CD14-positive monocyte (primary cell): ENCODE measurements at regions not wholly inside any gene's neighbourhood (a gene's known extent, or its start where the extent isn't known, plus 50 kb on each side); places are given as distances from the start of the nearest gene placed in this dataset.

ENCODE experiments used
- DNase-seq, 3 donors: peaks; one replicate each; pipeline ENCODE4 v3.0.0-alpha.2; 2011 to 2022
- H2AFZ ChIP-seq: 2 replicates; pipeline ENCODE4 v1.6.0; 2012; ENCODE audit warnings: mild to moderate bottlenecking, low read depth, low read length, inconsistent platforms; ENCODE audit not compliant: insufficient read depth, poor library complexity, severe bottlenecking
- H3K27ac ChIP-seq, 2 donors: 1 replicate in 1 of 2; 2 replicates in 1 of 2; pipeline ENCODE4 v1.5.1; 2012 to 2013; ENCODE audit warnings: low read length in 2 of 2, control low read depth in 1 of 2, inconsistent platforms in 1 of 2, low read depth in 1 of 2, mild to moderate bottlenecking in 1 of 2
- H3K27me3 ChIP-seq, 2 donors: one replicate each; pipeline versions ENCODE4 v1.6.0 to v1.6.1; 2011 to 2013; ENCODE audit warnings: low read length in 2 of 2; ENCODE audit not compliant: control insufficient read depth in 2 of 2, insufficient read depth in 2 of 2
- H3K36me3 ChIP-seq, 2 donors: replicated peaks in 1 of 2; 1 replicate in 1 of 2; 2 replicates in 1 of 2; pipeline versions ENCODE4 v1.5.1 to v1.6.1; 2012 to 2013; ENCODE audit warnings: low read length in 2 of 2, control low read depth in 1 of 2, inconsistent platforms in 1 of 2, mild to moderate bottlenecking in 1 of 2; ENCODE audit not compliant: insufficient read depth in 2 of 2, control insufficient read depth in 1 of 2
- H3K4me1 ChIP-seq, 2 donors: 1 replicate in 1 of 2; 2 replicates in 1 of 2; pipeline versions ENCODE4 v1.5.1 to v1.6.1; 2012 to 2013; ENCODE audit warnings: low read length in 2 of 2, control low read depth in 1 of 2, inconsistent platforms in 1 of 2, mild to moderate bottlenecking in 1 of 2, moderate library complexity in 1 of 2; ENCODE audit not compliant: insufficient read depth in 2 of 2, control insufficient read depth in 1 of 2
- H3K4me2 ChIP-seq: replicated peaks from 2 replicates; pipeline ENCODE3; 2012; ENCODE audit warnings: low read length, moderate library complexity, mild to moderate bottlenecking; ENCODE audit not compliant: poor library complexity, severe bottlenecking; ENCODE audit errors: extremely low read depth
- H3K4me3 ChIP-seq, 3 experiments: fragments of 200-600 bp in 1 of 3; sonication (generic) in 1 of 3; replicated peaks in 1 of 3; 1 replicate in 2 of 3; 2 replicates in 1 of 3; pipeline ENCODE4 v1.5.1; 2011 to 2013; ENCODE audit warnings: low read length in 3 of 3, mild to moderate bottlenecking in 3 of 3, control low read depth in 2 of 3, low read depth in 2 of 3, inconsistent platforms in 1 of 3, moderate library complexity in 1 of 3
- H3K79me2 ChIP-seq: 2 replicates; pipeline ENCODE4 v1.6.0; 2012; ENCODE audit warnings: mild to moderate bottlenecking, control low read depth, inconsistent platforms, low read length, moderate library complexity; ENCODE audit not compliant: insufficient read depth
- H3K9ac ChIP-seq: 2 replicates; pipeline ENCODE4 v1.6.0; 2017; ENCODE audit warnings: low read length, mild to moderate bottlenecking; ENCODE audit not compliant: insufficient read depth, poor library complexity, severe bottlenecking
- H3K9me3 ChIP-seq, 2 donors: replicated peaks in 1 of 2; 1 replicate in 1 of 2; 2 replicates in 1 of 2; pipeline versions ENCODE4 v1.5.1 to v1.6.1; 2012 to 2013; ENCODE audit warnings: low read length in 2 of 2, control low read depth in 1 of 2; ENCODE audit not compliant: control insufficient read depth in 1 of 2, insufficient read depth in 1 of 2
- H4K20me1 ChIP-seq: 2 replicates; pipeline ENCODE4 v1.6.0; 2012; ENCODE audit warnings: mild to moderate bottlenecking, low read length, control low read depth, moderate library complexity; ENCODE audit not compliant: insufficient read depth
- H3K27ac Mint-ChIP-seq, 7 donors: one replicate each; pipeline ENCODE4 v1.8.0; 2020; ENCODE audit warnings: mild to moderate bottlenecking in 7 of 7, mixed read lengths in 7 of 7, moderate library complexity in 6 of 7, inconsistent platforms in 2 of 7
- H3K27me3 Mint-ChIP-seq, 3 donors: one replicate each; pipeline ENCODE4 v1.8.0; 2021 to 2022; ENCODE audit warnings: low read depth in 3 of 3, mild to moderate bottlenecking in 3 of 3, mixed read lengths in 3 of 3, moderate library complexity in 3 of 3, inconsistent platforms in 1 of 3
- H3K36me3 Mint-ChIP-seq, 2 donors: one replicate each; pipeline ENCODE4 v1.8.0; 2020; ENCODE audit warnings: mixed read lengths in 2 of 2, inconsistent platforms in 1 of 2, mild to moderate bottlenecking in 1 of 2
- H3K4me1 Mint-ChIP-seq: one replicate; pipeline ENCODE4 v1.8.0; 2020; ENCODE audit warnings: mild to moderate bottlenecking, mixed read lengths
- H3K4me3 Mint-ChIP-seq, 2 donors: one replicate each; pipeline ENCODE4 v1.8.0; 2020; ENCODE audit warnings: mild to moderate bottlenecking in 2 of 2, mixed read lengths in 2 of 2, moderate library complexity in 1 of 2
- H3K9me3 Mint-ChIP-seq, 7 donors: one replicate each; pipeline ENCODE4 v1.8.0; 2020 to 2022; ENCODE audit warnings: mixed read lengths in 7 of 7, mild to moderate bottlenecking in 6 of 7, moderate library complexity in 6 of 7, inconsistent platforms in 2 of 7
- CTCF ChIP-seq: fragments of 200-600 bp; IDR thresholded peaks from one replicate; pipeline ENCODE4 v1.8.0; 2022; ENCODE audit warnings: antibody characterized with exemption, mild to moderate bottlenecking
- WGBS: methylation state at CpG from one replicate; pipeline ENCODE4 v1.1.5; 2013; ENCODE audit warnings: missing lambda C conversion rate; ENCODE audit not compliant: insufficient coverage; 5-methylcytosine and 5-hydroxymethylcytosine counted together
- intact Hi-C, 2 donors: fragments of 100-400 bp; cut with micrococcal nuclease; formaldehyde crosslinking; loops; one replicate each; pipeline versions ENCODE4 v1.15.0 to v1.15.1; 2023

GRCh38 chr21:38927776-38928175 lies 122.0 kb downstream of the ETS2 start:
- Histone ChIP-seq H2AFZ (no peak overlapping the region), H3K9me3 (peaks cover 0 to 3% of the 10 kb centered on the region in 2 donors), H3K9ac (no peak overlapping the region), H3K4me3 (no peak overlapping the region), H3K27ac (no peak overlapping the region), H3K27me3 (no peaks in the 10 kb centered on the region), H3K4me1 (peaks cover 44 to 48% of the 10 kb centered on the region in 2 donors), H3K36me3 (no peaks in the 10 kb centered on the region), H3K79me2 (no peaks in the 10 kb centered on the region), H3K4me2 (no peak overlapping the region), H4K20me1 (no peaks in the 10 kb centered on the region)
- peaks cover 4 to 11% (median 8%) of the 10 kb centered on the region in 7 donors for H3K9me3 Mint-ChIP-seq
- peaks cover 58% of the 10 kb centered on the region for H3K4me1 Mint-ChIP-seq
- DNase-seq = no peak
- no peaks in the 10 kb centered on the region for H3K27me3 Mint-ChIP-seq
- H3K4me3 Mint-ChIP-seq = no peak overlapping the region
- H3K36me3 Mint-ChIP-seq = peaks cover 8 to 10% of the 10 kb centered on the region in 2 donors
- WGBS = 63% methylated on average over 2 of the region's 3 CpGs
- no peak for TF ChIP-seq CTCF
- peak overlapping the region in 1 of 7 donors; percentile 5 for H3K27ac Mint-ChIP-seq
- intact Hi-C loops = no loop called here

GRCh38 chr21:38925923-38926322 lies 120.2 kb downstream of the ETS2 start:
- Histone ChIP-seq H4K20me1 (no peaks in the 10 kb centered on the region), H3K9ac (peak overlapping the region; percentile 69), H3K4me1 (peaks cover 28 to 34% of the 10 kb centered on the region in 2 donors), H3K36me3 (no peaks in the 10 kb centered on the region), H2AFZ (peak overlapping the region; percentile 86), H3K27me3 (no peaks in the 10 kb centered on the region), H3K27ac (peak overlapping the region; percentile 25 to 80), H3K4me3 (peak overlapping the region; percentile 15 to 74 (median 40)), H3K79me2 (no peaks in the 10 kb centered on the region), H3K9me3 (peaks cover 0 to 3% of the 10 kb centered on the region in 2 donors), H3K4me2 (peak overlapping the region; percentile 75)
- peak overlapping the region; percentile 85 to 96 for H3K4me3 Mint-ChIP-seq
- H3K27me3 Mint-ChIP-seq = no peaks in the 10 kb centered on the region
- TF ChIP-seq CTCF = no peak
- intact Hi-C loops = no loop called here
- peaks cover 44% of the 10 kb centered on the region for H3K4me1 Mint-ChIP-seq
- peaks cover 4 to 11% (median 8%) of the 10 kb centered on the region in 7 donors for H3K9me3 Mint-ChIP-seq
- H3K27ac Mint-ChIP-seq = peak overlapping the region; percentile 81 to 95 (median 86)
- peaks cover 8 to 10% of the 10 kb centered on the region in 2 donors for H3K36me3 Mint-ChIP-seq
- WGBS = no CpG with 5 or more reads among the region's 7 CpGs
- DNase-seq = peak; percentile 31 to 41 (median 41)
